ENCODE measurements at regions not wholly inside any gene's neighbourhood (a gene's known extent, or its start where the extent isn't known, plus 50 kb on each side); places are given as distances from the start of the nearest gene placed in this dataset.

DNA sequence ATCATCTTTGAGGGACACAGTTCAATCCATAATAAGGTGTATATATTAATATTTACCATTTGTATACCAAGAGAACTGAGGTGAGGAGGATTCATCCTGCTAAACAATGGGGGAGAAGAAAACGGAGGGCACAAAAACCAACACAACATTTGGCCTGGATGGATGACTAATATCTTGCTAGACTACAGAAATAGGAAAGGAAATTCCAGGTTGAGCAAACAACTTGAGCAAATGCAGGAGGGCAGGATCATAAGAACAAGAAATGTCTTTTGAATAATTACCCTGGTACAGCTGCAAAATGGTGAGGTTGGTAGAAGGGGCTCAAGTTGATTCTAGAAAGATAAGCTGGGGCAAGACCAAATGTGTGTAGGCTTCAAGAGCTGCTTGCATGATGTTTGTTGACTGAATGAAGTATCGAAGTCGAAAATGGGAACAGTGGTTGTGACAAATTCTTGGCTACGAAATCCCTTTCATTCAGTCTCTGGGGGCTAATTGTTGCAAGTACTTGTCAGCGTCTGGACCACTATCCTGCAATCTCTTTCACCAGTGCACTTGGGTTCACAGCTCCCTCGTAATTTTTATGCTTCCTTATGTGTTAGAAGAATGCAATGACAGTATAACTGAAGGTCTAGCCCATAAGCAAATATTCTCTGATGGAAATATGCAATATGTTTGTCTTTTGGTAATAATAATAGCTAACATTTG is 176.2 kb downstream of the PTEN start:
- Histone ChIP-seq H3K36me3 (no peaks in the 10 kb centered on the region), H3K27me3 (no peaks in the 10 kb centered on the region), H3K4me3 (no peak overlapping the region), H3K4me1 (peaks cover 0 to 9% of the 10 kb centered on the region in 2 donors), H3K9me3 (no peaks in the 10 kb centered on the region), H3K27ac (no peak overlapping the region)
- TF ChIP-seq CTCF (IDR thresholded peaks at IDR 0.05), result no peak
- no peak for TF ChIP-seq POLR2AphosphoS5 (IDR thresholded peaks at IDR 0.05)
- no peak for TF ChIP-seq POLR2A (IDR thresholded peaks at IDR 0.05)
- DNase-seq (ENCODE audit: low spot score in 2 of 2), result no peak
- intact Hi-C loops (cut with DNase I; ENCODE audit: low total_unique reads), result no loop called here

DNA sequence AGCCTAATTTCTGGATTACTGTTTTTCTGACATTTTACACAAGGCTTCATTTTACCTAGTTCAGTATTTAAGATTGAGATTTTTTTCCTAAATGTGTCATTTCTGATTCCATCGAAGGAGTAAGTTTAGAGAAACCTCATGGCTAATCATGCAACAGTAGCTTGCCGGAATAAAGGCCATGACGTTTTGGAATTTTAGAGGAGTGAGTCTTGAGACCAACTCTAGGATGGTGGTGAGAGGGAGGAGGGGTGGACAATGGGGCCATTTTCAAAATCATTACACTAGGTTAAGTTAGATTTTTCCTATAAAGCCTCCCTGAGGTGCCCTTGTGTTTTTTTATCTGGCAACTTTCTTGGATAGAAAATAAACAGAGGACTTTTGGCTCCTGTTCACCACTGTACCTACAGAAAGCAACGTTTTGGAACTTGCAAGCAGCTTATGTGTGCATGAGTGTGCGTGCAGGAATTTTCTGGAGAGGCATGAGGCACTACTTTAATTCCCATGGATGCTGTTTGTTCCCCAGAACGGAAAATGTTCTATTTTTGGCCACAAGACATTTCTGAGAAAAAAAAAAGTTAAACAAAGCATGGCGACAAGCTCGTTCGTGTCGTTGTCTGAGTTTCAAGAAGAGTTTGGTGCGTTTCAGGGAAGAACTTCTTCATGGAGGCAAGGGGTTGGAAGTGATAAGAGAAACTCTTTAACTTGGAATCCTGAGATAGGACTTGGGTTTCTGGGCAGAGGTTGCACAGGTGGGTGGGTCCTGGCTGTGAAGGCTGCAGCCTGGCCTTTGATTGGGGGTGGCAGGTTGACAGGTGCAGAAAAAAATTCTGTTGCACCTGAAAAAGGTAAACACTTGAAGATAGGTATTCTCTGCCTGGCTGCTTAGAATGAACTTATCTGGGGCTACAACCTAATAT is 178.1 kb downstream of the PTEN start:
- Histone ChIP-seq H3K9me3 (no peaks in the 10 kb centered on the region), H3K27me3 (no peaks in the 10 kb centered on the region), H3K27ac (peak overlapping the region; percentile 58 to 84), H3K4me1 (peaks cover 0 to 9% of the 10 kb centered on the region in 2 donors), H3K4me3 (no peak overlapping the region), H3K36me3 (no peaks in the 10 kb centered on the region)
- DNase-seq (ENCODE audit: low spot score in 2 of 2), result no peak
- intact Hi-C loops (cut with DNase I; ENCODE audit: low total_unique reads), result no loop called here
- TF ChIP-seq POLR2AphosphoS5 (IDR thresholded peaks at IDR 0.05) (no peak), POLR2A (IDR thresholded peaks at IDR 0.05) (no peak), CTCF (IDR thresholded peaks at IDR 0.05) (no peak)

DNA sequence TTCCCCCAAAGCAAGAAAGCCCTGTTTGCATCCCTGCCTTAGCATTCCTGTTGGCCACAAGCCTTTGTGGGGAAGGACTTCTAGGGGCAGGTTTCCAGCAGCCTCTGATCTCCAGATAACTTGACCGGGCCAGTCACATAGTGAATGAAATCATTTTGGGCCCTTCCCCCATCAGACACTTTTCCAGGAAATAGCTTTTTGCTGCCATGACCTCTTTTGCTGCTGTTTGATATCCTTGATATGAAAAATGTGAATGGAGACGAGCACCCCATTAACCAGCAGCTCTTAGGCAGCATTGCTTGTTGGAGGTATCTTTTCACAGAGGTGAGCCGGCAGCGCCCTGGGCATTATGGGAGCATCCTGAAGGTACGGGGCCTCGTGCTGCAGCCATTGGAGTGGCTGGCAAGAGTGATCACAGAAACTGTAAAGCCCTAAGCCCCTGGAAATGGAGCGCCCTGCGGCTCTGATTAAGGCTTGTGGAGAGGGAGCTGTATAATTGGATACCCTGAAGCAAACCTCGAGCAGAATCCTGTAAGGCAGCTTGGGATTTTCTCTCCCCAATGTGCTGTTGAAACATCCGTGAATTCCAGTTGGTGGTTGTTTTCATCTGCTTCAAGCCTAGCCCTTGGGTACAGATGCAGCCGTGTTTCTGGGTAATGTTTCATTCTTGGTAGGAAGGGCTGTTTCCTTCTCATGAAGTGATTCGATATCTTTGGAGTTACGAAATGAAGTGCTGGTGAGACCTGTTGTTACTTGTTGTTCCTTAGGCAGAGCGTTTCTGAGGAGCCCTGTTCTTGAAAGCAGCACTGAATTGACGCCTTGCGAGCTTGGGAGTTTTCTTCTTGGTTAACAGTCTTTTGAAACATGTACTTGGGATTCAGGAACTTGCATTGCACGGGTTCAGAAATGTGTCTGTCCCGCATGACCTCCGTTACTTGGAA is 179.0 kb downstream of the PTEN start:
- Histone ChIP-seq H3K4me1 (peaks cover 0 to 9% of the 10 kb centered on the region in 2 donors), H3K4me3 (peak overlapping the region in 2 of 3 donors; percentile 22 to 38), H3K27ac (peak overlapping the region; percentile 58 to 84), H3K36me3 (no peaks in the 10 kb centered on the region), H3K27me3 (no peaks in the 10 kb centered on the region), H3K9me3 (no peaks in the 10 kb centered on the region)
- no peak for TF ChIP-seq CTCF (IDR thresholded peaks at IDR 0.05)
- no peak for TF ChIP-seq POLR2A (IDR thresholded peaks at IDR 0.05)
- peak in 2 of 3 donors; percentile 6 to 44 for TF ChIP-seq POLR2AphosphoS5 (IDR thresholded peaks at IDR 0.05)
- peak in 1 of 2 donors; percentile 43 for DNase-seq (ENCODE audit: low spot score in 2 of 2)
- intact Hi-C loops (cut with DNase I; ENCODE audit: low total_unique reads), result no loop called here

- Histone ChIP-seq H3K27me3 (no peaks in the 10 kb centered on the region), H3K27ac (peak overlapping the region in 1 of 2 donors; percentile 59), H3K36me3 (no peaks in the 10 kb centered on the region), H3K4me3 (no peak overlapping the region), H3K4me1 (peaks cover 0 to 9% of the 10 kb centered on the region in 2 donors), H3K9me3 (no peaks in the 10 kb centered on the region)
- TF ChIP-seq POLR2A (IDR thresholded peaks at IDR 0.05) (no peak), CTCF (IDR thresholded peaks at IDR 0.05) (no peak), POLR2AphosphoS5 (IDR thresholded peaks at IDR 0.05) (no peak)
- intact Hi-C loops (cut with DNase I; ENCODE audit: low total_unique reads), result no loop called here
- no peak for DNase-seq (ENCODE audit: low spot score in 2 of 2)
These were observed 181.7 kb downstream of the PTEN start for GRCh38 chr10:88045096-88045495.
